Panc1 (cell line): ENCODE measurements at regions not wholly inside any gene's neighbourhood (a gene's known extent, or its start where the extent isn't known, plus 50 kb on each side); places are given as distances from the start of the nearest gene placed in this dataset.

Experiments
- POLR2AphosphoS5 ChIP-seq: IDR thresholded peaks from 2 replicates; pipeline ENCODE4 v1.6.1; 2012; ENCODE audit warnings: mild to moderate bottlenecking, low read depth, low read length, moderate library complexity
- TCF7L2 ChIP-seq: IDR thresholded peaks from 2 replicates; pipeline ENCODE4 v1.6.1; 2011; ENCODE audit warnings: mild to moderate bottlenecking, low read depth, low read length, inconsistent platforms
- TF ChIP-seq, protein P1 (sequence below): fragments of 450-650 bp; IDR thresholded peaks from 2 replicates; pipeline ENCODE4 v1.5.1; 2017; ENCODE audit warnings: mild to moderate bottlenecking
- TF ChIP-seq, protein P2 (sequence below), 2 experiments: IDR thresholded peaks; 2 replicates each; pipeline ENCODE4 v1.6.1; 2011 to 2012; ENCODE audit warnings: low read depth in 2 of 2, control low read depth in 1 of 2, low read length in 1 of 2, mild to moderate bottlenecking in 1 of 2, moderate library complexity in 1 of 2; ENCODE audit not compliant: insufficient read depth in 1 of 2

DNA sequence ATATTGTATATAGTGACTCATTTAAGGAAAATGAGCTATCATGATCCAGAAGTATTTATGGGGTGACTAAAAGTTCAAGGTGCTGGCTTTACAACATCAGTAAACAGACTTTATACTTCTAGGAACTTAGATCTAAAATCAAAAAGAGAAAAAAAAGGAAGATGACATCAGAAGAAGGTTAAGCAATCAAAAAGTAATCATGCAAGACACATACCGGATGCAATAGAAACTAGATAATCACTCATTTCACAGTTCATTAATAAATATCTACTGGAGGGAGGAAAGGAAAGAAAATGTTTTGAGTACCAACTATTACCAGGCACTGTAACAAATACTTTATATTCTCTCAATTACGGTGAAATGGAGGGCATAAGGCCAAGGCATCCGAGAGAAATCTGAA, 276.4 kb downstream of the SPRY1 start:
- TF ChIP-seq, protein P1, sequence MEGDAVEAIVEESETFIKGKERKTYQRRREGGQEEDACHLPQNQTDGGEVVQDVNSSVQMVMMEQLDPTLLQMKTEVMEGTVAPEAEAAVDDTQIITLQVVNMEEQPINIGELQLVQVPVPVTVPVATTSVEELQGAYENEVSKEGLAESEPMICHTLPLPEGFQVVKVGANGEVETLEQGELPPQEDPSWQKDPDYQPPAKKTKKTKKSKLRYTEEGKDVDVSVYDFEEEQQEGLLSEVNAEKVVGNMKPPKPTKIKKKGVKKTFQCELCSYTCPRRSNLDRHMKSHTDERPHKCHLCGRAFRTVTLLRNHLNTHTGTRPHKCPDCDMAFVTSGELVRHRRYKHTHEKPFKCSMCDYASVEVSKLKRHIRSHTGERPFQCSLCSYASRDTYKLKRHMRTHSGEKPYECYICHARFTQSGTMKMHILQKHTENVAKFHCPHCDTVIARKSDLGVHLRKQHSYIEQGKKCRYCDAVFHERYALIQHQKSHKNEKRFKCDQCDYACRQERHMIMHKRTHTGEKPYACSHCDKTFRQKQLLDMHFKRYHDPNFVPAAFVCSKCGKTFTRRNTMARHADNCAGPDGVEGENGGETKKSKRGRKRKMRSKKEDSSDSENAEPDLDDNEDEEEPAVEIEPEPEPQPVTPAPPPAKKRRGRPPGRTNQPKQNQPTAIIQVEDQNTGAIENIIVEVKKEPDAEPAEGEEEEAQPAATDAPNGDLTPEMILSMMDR: no peak
- TF ChIP-seq, protein P2, sequence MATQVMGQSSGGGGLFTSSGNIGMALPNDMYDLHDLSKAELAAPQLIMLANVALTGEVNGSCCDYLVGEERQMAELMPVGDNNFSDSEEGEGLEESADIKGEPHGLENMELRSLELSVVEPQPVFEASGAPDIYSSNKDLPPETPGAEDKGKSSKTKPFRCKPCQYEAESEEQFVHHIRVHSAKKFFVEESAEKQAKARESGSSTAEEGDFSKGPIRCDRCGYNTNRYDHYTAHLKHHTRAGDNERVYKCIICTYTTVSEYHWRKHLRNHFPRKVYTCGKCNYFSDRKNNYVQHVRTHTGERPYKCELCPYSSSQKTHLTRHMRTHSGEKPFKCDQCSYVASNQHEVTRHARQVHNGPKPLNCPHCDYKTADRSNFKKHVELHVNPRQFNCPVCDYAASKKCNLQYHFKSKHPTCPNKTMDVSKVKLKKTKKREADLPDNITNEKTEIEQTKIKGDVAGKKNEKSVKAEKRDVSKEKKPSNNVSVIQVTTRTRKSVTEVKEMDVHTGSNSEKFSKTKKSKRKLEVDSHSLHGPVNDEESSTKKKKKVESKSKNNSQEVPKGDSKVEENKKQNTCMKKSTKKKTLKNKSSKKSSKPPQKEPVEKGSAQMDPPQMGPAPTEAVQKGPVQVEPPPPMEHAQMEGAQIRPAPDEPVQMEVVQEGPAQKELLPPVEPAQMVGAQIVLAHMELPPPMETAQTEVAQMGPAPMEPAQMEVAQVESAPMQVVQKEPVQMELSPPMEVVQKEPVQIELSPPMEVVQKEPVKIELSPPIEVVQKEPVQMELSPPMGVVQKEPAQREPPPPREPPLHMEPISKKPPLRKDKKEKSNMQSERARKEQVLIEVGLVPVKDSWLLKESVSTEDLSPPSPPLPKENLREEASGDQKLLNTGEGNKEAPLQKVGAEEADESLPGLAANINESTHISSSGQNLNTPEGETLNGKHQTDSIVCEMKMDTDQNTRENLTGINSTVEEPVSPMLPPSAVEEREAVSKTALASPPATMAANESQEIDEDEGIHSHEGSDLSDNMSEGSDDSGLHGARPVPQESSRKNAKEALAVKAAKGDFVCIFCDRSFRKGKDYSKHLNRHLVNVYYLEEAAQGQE (IDR thresholded peaks at IDR 0.05; ENCODE audit: insufficient read depth in 1 of 2, low read depth in 2 of 2, low read length in 1 of 2): no peak
- no peak for TF ChIP-seq POLR2AphosphoS5
- TF ChIP-seq TCF7L2: 0 out of 2 replicates have a peak, but pooled peaks have one; percentile 28
